ENCODE measurements at regions not wholly inside any gene's neighbourhood (a gene's known extent, or its start where the extent isn't known, plus 50 kb on each side); places are given as distances from the start of the nearest gene placed in this dataset.

- TF ChIP-seq EZH2 (IDR thresholded peaks at IDR 0.05) (no peak), POLR2AphosphoS5 (IDR thresholded peaks at IDR 0.05; ENCODE audit: borderline replicate concordance, low read depth, low read length) (no peak), FOXP2 (optimal IDR thresholded peaks at IDR 0.05; ENCODE audit: control extremely low read depth, extremely low read length, insufficient read depth) (no peak)
These were observed 491.3 kb upstream of the IL12A start for GRCh38 chr3:159497361-159497760.

Measured in SK-N-MC (cell line).